Dermis microvascular lymphatic vessel endothelial cell (primary cell): ENCODE measurements at regions not wholly inside any gene's neighbourhood (a gene's known extent, or its start where the extent isn't known, plus 50 kb on each side); places are given as distances from the start of the nearest gene placed in this dataset.
"Not testable (repeated sequence)": the region's sequence is repeated elsewhere in the genome, so short reads cannot be mapped to it uniquely, and the experiment has no call there.

Experiments used
- DNase-seq, 2 donors: peaks; one replicate each; pipeline versions ENCODE4 v3.0.0 to v3.0.0-alpha.2; 2010; ENCODE audit warnings: low read depth in 2 of 2

GRCh38 chr4:86523333-86523732 is 70.8 kb upstream of the PTPN13 start:
- DNase-seq: no peak

GRCh38 chr4:86527713-86528112 is 66.4 kb upstream of the PTPN13 start:
- not testable (repeated sequence) for DNase-seq

DNA sequence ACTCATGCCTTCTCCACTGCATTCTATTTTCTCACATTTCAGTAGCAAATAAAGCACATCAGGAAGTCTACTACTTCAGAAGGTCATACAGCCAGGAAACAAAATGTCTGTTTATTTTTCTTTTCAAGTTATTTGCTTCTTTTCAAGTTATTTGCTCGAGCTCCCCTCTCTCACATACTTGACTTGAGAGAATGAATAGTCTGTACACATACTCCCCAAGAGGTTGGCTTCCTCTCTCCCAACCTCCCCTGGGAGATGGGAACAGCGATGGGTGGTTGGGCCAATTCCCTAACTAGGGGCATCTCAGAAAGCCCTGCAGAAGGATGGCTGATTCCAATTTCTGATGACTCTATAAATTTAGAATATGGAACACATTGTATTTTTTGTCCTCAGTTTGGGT is 64.7 kb upstream of the PTPN13 start:
- DNase-seq: no peak

- no peak for DNase-seq
Measured at GRCh38 chr4:86530183-86530582, 63.9 kb upstream of the PTPN13 start.

DNA sequence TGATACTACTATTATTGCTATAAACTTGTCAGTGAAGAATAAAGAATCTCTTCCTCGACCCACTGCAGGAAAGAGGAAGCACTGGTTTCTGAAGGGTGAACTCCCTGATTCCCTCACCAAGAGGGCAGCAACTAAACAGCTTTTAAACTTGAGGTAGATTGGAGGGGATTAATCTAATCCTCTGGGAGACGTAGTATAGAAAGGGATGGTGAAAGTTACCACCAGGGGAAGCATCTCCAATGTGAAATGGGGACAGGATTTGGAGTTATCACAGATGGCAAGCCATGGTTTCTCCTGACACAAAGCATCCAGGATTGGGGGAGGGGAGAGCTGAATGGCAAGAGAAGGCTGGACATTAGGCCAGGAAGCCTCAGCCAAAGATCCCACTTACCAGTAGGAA is 62.7 kb upstream of the PTPN13 start:
- DNase-seq: no peak

- no peak for DNase-seq
Measured at GRCh38 chr4:86532851-86533250, 61.3 kb upstream of the PTPN13 start.

GRCh38 chr4:86536151-86536550 is 58.0 kb upstream of the PTPN13 start:
- DNase-seq: no peak

GRCh38 chr4:86542319-86543027 is 51.6 kb upstream of the PTPN13 start:
- DNase-seq: no peak

DNA sequence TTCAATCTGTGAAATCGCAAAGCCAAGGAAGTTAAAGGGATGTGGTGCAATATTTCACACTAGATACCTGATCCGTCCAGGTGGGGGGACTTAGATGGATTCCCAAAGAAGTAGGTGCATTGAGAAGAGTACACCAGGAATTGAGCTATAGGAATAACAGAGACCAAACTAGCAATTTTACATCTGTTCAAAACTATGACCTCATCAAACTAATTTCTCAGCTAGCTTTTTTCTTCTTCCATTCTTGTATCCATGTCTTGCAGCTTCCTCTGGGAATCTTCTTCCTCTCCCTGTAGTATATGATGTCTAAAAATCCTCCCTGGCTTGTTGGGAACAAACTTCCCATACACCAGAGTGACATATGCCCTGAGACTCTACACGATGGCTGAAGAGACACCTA is 51.0 kb upstream of the PTPN13 start:
- no peak for DNase-seq

GRCh38 chr4:86543560-86544309 is 50.4 kb upstream of the PTPN13 start:
- no peak for DNase-seq

DNA sequence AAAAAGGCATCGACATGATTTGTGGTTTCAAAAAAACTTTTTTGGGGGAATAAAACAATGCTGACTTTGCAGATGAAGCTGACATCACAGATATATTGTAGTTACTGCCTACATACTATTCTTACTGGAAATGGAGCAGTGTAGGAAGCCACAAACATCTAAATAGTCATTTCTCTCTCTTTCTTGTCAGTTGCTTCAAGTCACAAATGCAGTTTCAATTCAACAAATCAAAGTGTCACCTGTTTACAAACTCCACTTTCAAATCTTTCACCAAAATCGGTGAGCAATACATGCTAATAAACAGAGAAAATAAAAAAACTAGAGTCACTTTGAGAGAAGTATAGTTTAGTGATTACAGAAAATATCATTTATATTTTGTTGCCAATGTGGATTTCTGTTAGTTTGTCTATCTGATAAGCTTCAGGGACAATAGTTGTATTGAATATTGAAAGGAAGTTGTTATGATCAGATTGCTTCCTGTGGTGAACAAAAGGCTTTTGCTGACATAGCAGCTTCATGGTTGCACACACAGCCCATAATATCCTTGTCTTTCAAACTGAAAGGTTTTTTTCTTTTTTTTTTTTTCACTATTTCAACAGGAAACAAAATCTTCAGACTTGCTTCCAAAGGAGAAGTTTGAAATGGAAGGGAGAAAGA is 49.7 kb upstream of the PTPN13 start:
- DNase-seq: no peak
